NAMALWA (cell line): ENCODE measurements at regions not wholly inside any gene's neighbourhood (a gene's known extent, or its start where the extent isn't known, plus 50 kb on each side); places are given as distances from the start of the nearest gene placed in this dataset.
A peak's percentile ranks its signal among the peaks of the same experiment; 100 is the strongest.

ENCODE experiments used
- DNase-seq: peaks from one replicate; pipeline ENCODE4 v3.0.0-alpha.2; 2015; ENCODE audit warnings: low spot score

- DNase-seq: no peak
Observed at GRCh38 chr4:138925495-138925894, 90.1 kb upstream of the NOCT start.

GRCh38 chr4:138919094-138919936, 96.3 kb upstream of the NOCT start:
- DNase-seq: peak; percentile 69

DNA sequence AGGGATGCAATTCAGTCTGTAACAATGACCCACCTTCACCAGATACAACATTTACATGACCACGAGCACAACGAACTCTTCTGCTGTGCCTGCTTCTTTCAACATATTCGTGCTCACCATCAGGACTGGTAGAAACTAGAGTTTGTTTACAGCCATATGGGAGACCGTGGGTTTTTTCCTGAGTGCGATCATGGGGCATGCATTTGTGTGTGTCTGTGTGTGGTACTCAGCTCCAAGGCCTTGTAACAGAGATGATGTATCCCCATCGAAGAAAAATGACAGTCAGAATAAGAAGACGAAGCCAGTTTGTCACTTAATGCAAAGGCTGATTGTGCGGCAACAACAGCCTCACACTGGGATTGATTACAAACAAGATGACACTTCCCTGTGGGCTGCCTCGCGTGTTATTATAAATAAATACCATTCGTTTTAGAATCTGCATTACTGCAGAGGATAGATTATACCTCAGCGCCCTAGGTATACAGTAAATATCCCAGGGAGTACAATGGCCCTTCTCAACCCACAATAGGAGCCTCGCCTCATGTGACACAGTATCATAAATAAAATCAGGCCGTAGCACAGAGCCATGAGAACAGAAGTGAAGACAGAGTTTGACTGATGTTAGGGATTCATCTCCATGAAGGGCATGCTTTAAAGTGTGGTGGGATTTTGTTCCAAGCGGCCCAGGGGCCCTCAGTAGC, 97.3 kb upstream of the NOCT start:
- no peak for DNase-seq

DNA sequence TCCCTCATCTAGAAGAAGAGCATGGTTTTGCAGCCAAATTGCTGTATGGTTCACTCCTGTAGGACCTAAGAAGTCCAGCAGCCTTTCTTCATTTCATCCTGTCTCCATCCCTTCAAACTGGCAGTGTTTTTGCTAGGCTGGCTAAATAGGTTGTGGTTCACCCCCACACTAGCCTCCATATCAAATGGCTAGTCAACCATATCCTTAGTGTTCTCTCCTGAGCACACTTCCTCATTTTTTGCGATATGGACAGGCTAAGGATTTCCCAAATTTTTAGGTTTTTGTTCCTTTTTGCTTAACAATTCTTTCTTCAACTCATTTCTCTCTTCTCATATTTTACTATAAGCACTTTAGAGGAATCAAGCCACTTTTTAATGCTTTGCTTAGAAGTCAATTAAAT, 98.8 kb upstream of the NOCT start:
- DNase-seq: no peak

GRCh38 chr4:138915756-138916155, 99.8 kb upstream of the NOCT start:
- no peak for DNase-seq

DNA sequence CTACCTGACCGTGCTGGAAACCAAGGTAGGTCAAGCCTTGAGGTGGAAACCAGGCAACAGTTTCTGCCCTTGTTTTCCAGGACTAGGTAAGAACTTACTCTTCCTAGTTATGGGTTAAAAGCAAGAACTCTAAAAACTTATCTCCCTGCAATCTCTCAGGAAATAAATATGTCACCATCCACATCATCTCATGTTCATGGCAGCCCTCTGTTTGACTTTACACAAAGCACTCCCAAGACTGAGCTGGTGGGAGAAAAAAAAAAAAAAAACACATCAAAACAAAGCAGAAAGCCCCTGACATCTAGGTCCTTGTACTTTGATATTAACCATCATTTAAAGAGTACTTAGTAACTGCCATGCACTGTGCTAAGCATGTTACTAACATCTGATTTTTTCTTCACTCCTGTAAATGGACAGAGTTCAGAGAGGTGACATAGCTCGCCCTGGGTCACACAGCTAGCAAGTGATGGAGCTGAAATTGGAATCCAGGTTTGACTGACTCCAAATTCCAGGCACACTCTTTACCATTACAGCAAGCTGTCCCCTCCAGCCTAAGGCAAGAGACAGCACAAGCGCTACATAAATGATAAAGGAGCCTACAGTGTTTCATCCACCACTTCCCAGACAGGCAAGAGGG, 102.8 kb upstream of the NOCT start:
- no peak for DNase-seq

- DNase-seq: no peak
Observed at GRCh38 chr4:138911909-138912703, 103.5 kb upstream of the NOCT start.

DNA sequence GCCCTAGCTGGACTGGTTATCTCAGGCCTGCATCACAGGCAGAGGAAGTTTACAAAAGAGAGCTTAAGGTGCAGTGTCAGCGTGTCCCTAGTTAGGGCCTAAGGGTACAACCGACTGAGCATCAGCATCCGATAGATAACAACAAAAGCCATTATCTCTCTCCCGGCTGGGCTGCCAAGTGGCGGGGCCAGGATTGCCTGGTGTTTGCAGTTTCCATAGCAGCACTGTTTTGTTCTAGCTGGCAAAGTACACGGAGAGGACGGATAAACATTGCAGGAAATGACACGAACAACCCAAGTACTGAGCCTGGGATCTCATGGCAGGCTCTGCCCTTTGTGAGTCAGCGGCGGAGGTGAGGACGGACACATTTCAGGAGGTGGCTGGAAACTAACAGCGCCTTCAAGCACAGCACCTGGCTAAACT, 104.7 kb upstream of the NOCT start:
- DNase-seq: no peak

DNA sequence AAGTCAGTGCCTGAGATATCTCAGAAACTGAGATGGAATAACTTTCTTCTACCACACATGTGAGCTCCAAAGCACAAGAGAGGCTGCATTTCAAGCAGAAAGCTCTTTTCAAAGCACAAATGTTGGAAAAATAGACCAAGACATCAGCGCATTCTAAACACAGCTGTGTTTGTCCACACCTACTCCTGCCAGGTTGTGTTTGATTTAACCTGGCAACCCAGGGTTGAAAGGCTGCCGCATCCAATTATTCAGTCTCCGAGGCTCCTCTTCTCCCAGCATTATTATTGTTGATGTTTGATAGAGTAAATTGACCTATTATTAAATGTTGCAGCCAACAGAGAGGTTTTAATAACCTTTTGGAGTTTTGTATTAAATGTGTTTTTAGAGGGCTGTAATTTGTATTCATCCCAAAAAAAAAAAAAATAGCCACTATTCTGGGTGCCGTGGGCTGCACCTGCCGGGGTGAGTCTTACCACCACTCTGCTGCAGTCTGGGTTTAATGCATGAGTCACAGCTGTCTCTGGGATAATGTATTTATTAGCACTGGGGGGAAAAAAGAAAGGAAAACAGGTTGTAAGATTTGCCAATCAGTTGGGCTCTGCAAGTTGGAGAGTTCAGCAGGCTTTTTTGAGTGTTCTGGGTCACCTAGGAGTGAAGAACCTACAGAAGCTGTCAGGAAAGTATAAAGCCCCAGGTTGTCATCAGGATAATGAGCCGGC, 105.2 kb upstream of the NOCT start:
- DNase-seq: no peak

DNA sequence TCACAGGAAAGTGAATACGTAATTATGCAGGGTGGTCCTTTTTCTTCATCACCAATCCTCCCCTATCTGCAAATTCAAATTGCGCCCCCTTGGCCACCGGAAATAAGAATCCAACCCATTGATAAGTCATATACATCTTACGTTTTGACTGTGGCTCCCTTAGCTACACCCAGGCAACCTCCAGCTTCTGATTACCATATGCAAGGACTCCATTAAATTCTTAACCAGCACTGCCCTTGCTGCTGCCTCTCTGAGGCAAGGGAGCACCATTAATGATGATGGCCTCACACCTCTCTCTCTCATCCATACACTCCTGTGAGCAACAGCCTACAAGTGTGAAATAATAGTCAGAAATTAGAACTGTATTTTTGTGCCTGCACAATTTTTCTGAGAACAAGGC, 106.0 kb upstream of the NOCT start:
- DNase-seq: no peak

- DNase-seq: no peak
Observed at GRCh38 chr4:138908134-138908533, 107.4 kb upstream of the NOCT start.

GRCh38 chr4:138907174-138907573, 108.4 kb upstream of the NOCT start:
- no peak for DNase-seq

GRCh38 chr4:138904793-138905192, 110.8 kb upstream of the NOCT start:
- DNase-seq: no peak

DNA sequence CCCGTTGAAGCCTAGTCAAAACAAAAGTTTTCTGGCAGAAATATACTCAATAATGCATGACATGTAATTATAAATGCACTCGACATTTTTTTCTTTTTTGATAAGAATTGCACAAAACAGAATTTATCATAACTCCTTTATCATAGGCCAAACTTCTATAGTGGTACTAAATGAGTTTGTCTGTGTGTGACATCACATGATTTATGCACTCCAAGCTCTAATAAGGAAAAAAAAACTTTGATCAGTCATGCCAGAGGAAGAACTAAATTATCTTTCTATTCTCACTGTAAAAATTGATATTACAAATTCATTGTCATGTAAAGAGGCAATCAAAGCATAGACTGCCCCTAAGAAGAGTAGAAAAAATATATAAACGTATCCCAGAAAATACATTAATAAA, 112.4 kb upstream of the NOCT start:
- DNase-seq: no peak

DNA sequence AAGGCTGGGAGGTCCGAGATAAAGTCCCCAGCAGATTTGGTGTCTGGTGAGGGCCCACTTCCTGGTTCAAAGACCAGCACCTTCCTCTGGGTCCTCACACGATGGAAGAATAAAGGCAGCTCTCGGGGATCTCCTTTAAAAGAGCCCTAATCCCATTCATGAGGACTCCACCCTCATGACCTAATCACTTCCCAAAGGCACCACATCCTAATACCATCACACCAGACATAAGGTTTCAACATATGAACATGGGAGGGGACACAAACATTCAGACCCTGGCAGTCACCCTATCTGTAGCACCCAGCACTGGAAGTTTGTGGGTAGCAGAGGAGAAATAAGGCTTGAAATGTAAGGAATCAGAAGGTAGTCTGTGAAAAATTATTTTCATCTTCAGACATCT, 112.9 kb upstream of the NOCT start:
- no peak for DNase-seq

DNA sequence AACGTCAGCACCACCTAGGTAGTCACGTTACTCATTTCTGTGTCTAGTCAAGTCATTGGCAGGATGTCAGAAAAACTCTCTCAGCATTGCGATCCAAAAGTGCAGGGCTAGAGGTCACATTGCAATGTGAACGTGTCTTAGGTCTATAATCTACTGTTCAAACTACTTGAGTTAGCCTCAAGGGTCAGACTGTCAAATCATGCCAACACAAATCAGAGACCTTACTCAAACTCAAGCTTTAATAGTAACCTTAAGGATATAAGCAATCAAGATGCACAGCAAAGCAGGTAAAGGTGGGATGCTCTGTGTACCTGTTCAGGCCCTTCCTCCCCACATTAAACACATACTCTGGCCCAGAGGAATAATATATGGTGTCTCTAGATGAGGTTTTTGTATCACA, 114.4 kb upstream of the NOCT start:
- DNase-seq: no peak

GRCh38 chr4:138899999-138900398, 115.6 kb upstream of the NOCT start:
- DNase-seq: no peak

DNA sequence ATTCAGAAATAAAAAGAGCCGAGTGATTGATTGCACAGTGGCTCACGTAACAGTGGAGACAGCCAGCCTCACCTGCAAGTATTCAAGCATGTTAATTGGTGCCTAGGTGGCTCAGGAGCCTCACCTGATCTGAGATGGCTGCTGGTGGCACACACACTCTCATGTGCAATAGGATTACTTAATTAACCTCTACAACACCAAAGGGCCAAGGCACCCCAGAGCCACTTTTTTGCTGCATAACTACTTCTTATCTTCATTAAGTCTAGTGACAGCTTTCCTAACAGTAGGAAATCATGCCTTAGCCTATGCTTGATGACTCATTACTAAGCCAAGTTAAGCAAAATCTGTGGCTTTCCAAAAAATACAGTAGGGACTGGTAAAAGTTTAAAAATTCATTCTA, 117.3 kb upstream of the NOCT start:
- no peak for DNase-seq

DNA sequence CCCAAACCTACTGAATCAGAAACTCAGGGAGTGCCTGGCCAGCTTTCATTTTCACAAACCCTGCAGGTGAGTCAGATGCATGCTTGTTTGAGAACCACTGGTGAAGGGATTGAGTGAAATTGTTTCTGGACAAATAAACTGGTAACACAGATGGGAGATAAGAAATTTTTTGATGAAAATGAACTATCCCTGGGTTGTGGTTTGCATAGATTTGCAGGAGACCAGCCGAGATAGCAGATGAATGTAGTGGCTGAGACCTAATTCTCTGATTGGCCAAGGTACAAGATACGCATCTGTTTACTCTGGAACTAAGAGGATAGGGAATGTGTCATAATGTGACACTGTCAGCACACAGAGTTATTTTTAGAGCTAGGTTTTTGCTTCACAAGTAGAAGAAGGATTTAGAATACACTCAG, 117.8 kb upstream of the NOCT start:
- DNase-seq: no peak

- DNase-seq: no peak
Observed at GRCh38 chr4:138894709-138895108, 120.9 kb upstream of the NOCT start.

DNA sequence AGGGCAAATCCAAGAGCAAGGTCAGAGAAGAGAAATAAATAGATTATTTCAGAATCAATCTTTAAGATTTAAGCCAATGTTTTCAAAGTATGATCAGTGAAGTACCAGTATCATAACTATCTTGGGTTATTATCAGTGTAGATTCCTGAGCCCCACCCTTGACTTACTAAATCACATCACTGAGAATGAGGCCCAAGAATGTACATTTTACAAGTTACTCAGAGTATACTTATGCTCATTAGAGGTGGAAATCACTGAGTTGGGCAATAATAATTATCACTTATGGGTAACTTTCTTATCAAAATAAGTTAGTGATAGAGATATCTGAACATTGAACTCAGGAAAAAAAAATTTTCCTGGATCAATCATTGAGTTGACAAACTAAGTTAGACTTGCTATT, 121.6 kb upstream of the NOCT start:
- DNase-seq: no peak
